Right atrium auricular region (tissue), 2 donors: ENCODE measurements at regions not wholly inside any gene's neighbourhood (a gene's known extent, or its start where the extent isn't known, plus 50 kb on each side); places are given as distances from the start of the nearest gene placed in this dataset.
"Not testable (repeated sequence)": the region's sequence is repeated elsewhere in the genome, so short reads cannot be mapped to it uniquely, and the experiment has no call there.

Experiments used
- DNase-seq: peaks from one replicate; pipeline ENCODE4 v3.0.0-alpha.2; 2019; ENCODE audit warnings: low spot score
- H3K27ac ChIP-seq, 2 donors: fragments of 200-600 bp; sonication (generic); 1 replicate in 1 of 2; 2 replicates in 1 of 2; pipeline ENCODE4 v1.5.1; 2016 to 2019
- H3K27me3 ChIP-seq, 2 donors: fragments of 200-600 bp; sonication (generic); one replicate each; pipeline versions ENCODE4 v1.5.1 to v1.6.0; 2017 to 2019
- H3K36me3 ChIP-seq: fragments of 200-600 bp; sonication (generic); one replicate; pipeline ENCODE4 v1.5.1; 2016
- H3K4me1 ChIP-seq, 2 donors: fragments of 200-600 bp; sonication (generic); one replicate each; pipeline versions ENCODE4 v1.5.1 to v1.6.0; 2017 to 2019
- H3K4me3 ChIP-seq, 2 donors: fragments of 200-600 bp; sonication (generic); 1 replicate in 1 of 2; 2 replicates in 1 of 2; pipeline ENCODE4 v1.5.1; 2017 to 2019; ENCODE audit warnings: mild to moderate bottlenecking in 1 of 2, moderate library complexity in 1 of 2
- H3K9me3 ChIP-seq, 2 donors: fragments of 200-600 bp; sonication (generic); one replicate each; pipeline ENCODE4 v1.5.1; 2019
- CTCF ChIP-seq, 2 donors: fragments of 200-600 bp; sonication (generic); IDR thresholded peaks; one replicate each; pipeline ENCODE4 v1.5.1; 2019; ENCODE audit warnings: antibody characterized with exemption in 2 of 2

GRCh38 chr14:66003082-66003730 is 483.0 kb upstream of the CCDC196 start:
- Histone ChIP-seq H3K4me1 (no peaks in the 10 kb centered on the region), H3K9me3 (peaks cover 0 to 14% of the 10 kb centered on the region in 2 donors), H3K27ac (no peak overlapping the region), H3K36me3 (no peaks in the 10 kb centered on the region), H3K27me3 (no peaks in the 10 kb centered on the region), H3K4me3 (no peak overlapping the region)
- TF ChIP-seq CTCF (IDR thresholded peaks at IDR 0.05): no peak
- no peak for DNase-seq

- Histone ChIP-seq H3K27me3 (no peaks in the 10 kb centered on the region), H3K36me3 (no peaks in the 10 kb centered on the region), H3K9me3 (no peaks in the 10 kb centered on the region), H3K4me3 (no peak overlapping the region), H3K27ac (no peak overlapping the region), H3K4me1 (no peaks in the 10 kb centered on the region)
- no peak for TF ChIP-seq CTCF (IDR thresholded peaks at IDR 0.05)
- DNase-seq: no peak
Measured at GRCh38 chr14:66005900-66006434, 480.2 kb upstream of the CCDC196 start.

- Histone ChIP-seq H3K4me3 (no peak overlapping the region), H3K27me3 (no peaks in the 10 kb centered on the region), H3K27ac (no peak overlapping the region), H3K4me1 (no peaks in the 10 kb centered on the region), H3K9me3 (no peaks in the 10 kb centered on the region), H3K36me3 (no peaks in the 10 kb centered on the region)
- no peak for DNase-seq
- TF ChIP-seq CTCF (IDR thresholded peaks at IDR 0.05): no peak
Measured at GRCh38 chr14:66008631-66009030, 477.5 kb upstream of the CCDC196 start.

- H3K4me3 ChIP-seq: no peak overlapping the region
- TF ChIP-seq CTCF (IDR thresholded peaks at IDR 0.05): no peak
- no peaks in the 10 kb centered on the region for H3K36me3 ChIP-seq
- H3K27me3 ChIP-seq: no peaks in the 10 kb centered on the region
- no peak for DNase-seq
- no peak overlapping the region for H3K27ac ChIP-seq
- no peaks in the 10 kb centered on the region for H3K4me1 ChIP-seq
- H3K9me3 ChIP-seq: no peaks in the 10 kb centered on the region
Measured at GRCh38 chr14:66009089-66009488, 477.1 kb upstream of the CCDC196 start.

GRCh38 chr14:66010695-66011094 is 475.5 kb upstream of the CCDC196 start:
- H3K4me1 ChIP-seq: no peaks in the 10 kb centered on the region
- H3K27ac ChIP-seq: no peak overlapping the region
- H3K4me3 ChIP-seq: no peak overlapping the region
- no peak for TF ChIP-seq CTCF (IDR thresholded peaks at IDR 0.05)
- H3K36me3 ChIP-seq: no peaks in the 10 kb centered on the region
- no peak for DNase-seq
- no peaks in the 10 kb centered on the region for H3K27me3 ChIP-seq
- H3K9me3 ChIP-seq: no peaks in the 10 kb centered on the region

GRCh38 chr14:66011855-66012254 is 474.3 kb upstream of the CCDC196 start:
- H3K9me3 ChIP-seq: no peaks in the 10 kb centered on the region
- no peak overlapping the region for H3K27ac ChIP-seq
- H3K36me3 ChIP-seq: no peaks in the 10 kb centered on the region
- TF ChIP-seq CTCF (IDR thresholded peaks at IDR 0.05): no peak
- DNase-seq: no peak
- H3K4me3 ChIP-seq: no peak overlapping the region
- H3K4me1 ChIP-seq: no peaks in the 10 kb centered on the region
- no peaks in the 10 kb centered on the region for H3K27me3 ChIP-seq

GRCh38 chr14:66013607-66014006 is 472.6 kb upstream of the CCDC196 start:
- not testable (repeated sequence) for H3K36me3 ChIP-seq, H3K27ac ChIP-seq, H3K27me3 ChIP-seq, H3K4me1 ChIP-seq, DNase-seq, H3K4me3 ChIP-seq, H3K9me3 ChIP-seq
